ENCODE measurements at regions not wholly inside any gene's neighbourhood (a gene's known extent, or its start where the extent isn't known, plus 50 kb on each side); places are given as distances from the start of the nearest gene placed in this dataset.

DNA sequence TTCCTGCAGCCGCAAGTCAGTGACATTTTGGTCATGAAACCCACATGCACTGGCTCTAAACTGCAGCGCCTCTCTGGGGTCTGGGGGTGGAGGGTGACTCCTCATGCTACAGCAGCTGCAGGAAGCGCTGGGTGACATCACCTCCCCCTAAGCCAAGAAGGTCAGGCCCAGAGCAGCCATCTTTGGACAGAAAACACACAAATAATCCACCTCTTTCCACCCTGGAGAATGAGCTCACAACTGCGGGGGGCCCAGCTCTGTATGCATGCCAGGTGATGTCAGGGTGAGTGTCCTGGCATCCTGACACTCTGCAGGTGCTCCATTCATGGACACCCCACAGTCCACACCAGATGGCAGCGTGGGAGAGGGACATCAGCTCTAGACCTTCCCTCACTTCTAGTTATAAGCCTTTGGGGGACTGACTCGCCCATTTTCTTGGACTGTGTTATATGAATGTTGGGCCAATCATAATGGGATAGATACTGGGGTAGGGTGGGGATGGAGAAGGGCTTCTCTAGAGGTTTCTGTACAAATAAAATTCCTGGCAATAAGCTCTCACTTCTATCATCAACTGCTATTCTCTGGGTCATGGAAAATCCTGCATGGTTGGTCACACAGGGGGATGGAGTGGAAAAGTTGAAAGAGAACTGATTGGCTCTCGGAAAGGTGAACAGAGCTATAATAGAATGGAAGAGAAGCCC, 70.7 kb upstream of the THBS1 start:
- no peak for TF ChIP-seq CTCF (IDR thresholded peaks at IDR 0.05; ENCODE audit: insufficient read depth, low read depth, low read length)
- no peak for TF ChIP-seq EZH2 (IDR thresholded peaks at IDR 0.05; ENCODE audit: insufficient read depth, low read length)
